ENCODE measurements at regions not wholly inside any gene's neighbourhood (a gene's known extent, or its start where the extent isn't known, plus 50 kb on each side); places are given as distances from the start of the nearest gene placed in this dataset.

DNA sequence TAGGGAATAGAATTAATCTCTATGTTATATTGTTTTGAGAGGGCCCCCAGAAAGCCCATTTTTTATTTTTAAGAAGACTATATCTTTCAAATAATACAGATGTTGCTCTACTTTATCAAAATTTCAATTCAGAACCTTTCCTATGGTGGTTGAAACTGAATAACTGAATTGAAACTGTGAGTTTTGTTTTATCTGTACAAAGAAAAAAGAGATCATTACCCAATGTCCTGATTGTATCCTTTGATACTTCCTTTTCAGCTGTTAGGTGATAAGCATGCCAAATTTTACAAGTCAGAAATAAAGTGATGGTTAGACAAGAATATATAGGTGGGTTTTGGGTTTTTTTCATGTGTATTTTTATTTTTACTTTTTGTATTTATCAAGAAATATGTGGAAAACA, 1293.1 kb upstream of the USP15 start:
- H3K4me3 ChIP-seq (ENCODE audit: low read depth, low read length): no peak overlapping the region
- TF ChIP-seq, protein P1, sequence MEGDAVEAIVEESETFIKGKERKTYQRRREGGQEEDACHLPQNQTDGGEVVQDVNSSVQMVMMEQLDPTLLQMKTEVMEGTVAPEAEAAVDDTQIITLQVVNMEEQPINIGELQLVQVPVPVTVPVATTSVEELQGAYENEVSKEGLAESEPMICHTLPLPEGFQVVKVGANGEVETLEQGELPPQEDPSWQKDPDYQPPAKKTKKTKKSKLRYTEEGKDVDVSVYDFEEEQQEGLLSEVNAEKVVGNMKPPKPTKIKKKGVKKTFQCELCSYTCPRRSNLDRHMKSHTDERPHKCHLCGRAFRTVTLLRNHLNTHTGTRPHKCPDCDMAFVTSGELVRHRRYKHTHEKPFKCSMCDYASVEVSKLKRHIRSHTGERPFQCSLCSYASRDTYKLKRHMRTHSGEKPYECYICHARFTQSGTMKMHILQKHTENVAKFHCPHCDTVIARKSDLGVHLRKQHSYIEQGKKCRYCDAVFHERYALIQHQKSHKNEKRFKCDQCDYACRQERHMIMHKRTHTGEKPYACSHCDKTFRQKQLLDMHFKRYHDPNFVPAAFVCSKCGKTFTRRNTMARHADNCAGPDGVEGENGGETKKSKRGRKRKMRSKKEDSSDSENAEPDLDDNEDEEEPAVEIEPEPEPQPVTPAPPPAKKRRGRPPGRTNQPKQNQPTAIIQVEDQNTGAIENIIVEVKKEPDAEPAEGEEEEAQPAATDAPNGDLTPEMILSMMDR (conservative IDR thresholded peaks at IDR 0.05; ENCODE audit: low read depth, low read length): no peak
- no peak for DNase-seq (ENCODE audit: low read depth)

DNA sequence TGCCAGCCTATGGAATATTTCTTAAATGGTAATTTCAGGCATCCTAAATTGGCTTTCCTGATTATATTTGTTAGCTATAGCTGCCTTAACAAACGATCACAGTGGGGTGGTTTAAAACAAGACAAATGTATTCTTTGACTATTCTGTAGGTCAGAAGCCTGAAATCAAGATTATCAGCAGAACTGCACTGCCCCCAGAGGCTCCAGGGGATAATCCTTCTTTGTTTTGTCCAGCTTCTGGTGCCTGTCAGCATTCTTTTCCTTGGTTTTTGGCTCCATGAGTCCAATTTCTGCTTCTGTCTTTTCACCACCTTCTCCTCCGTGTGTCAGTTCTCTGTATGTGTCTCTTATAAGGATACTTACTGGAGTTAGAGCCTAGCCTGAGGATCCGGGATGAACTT, 1282.2 kb upstream of the USP15 start:
- TF ChIP-seq, protein P1 (conservative IDR thresholded peaks at IDR 0.05; ENCODE audit: low read depth, low read length): no peak
- H3K4me3 ChIP-seq (ENCODE audit: low read depth, low read length): no peak overlapping the region
- DNase-seq (ENCODE audit: low read depth): no peak

- TF ChIP-seq, protein P1 (conservative IDR thresholded peaks at IDR 0.05; ENCODE audit: low read depth, low read length): no peak
- H3K4me3 ChIP-seq (ENCODE audit: low read depth, low read length): no peak overlapping the region
- no peak for DNase-seq (ENCODE audit: low read depth)
Observed at GRCh38 chr12:60980558-60980957, 1279.6 kb upstream of the USP15 start.

- TF ChIP-seq, protein P1 (conservative IDR thresholded peaks at IDR 0.05; ENCODE audit: low read depth, low read length): no peak
- DNase-seq (ENCODE audit: low read depth): no peak
- no peak overlapping the region for H3K4me3 ChIP-seq (ENCODE audit: low read depth, low read length)
Observed at GRCh38 chr12:60981473-60981872, 1278.7 kb upstream of the USP15 start.

DNA sequence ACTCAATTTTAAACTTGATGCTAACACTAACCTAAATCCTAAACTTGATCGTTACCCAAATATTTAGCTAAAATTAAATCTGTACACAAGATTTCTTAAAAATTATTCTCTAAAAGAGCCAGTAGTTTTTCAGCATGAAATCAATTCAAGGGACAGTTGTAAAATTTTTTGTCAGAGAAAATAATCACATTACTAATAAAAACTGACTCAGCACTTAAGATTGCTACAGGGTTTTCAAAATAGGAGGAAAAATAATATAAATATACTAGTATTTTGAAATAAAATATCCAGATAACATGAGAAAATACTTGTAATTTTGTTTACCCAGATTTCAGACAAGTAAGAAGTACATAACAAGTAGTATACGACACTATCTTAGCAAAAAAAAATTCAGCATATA, 1268.1 kb upstream of the USP15 start:
- H3K4me3 ChIP-seq (ENCODE audit: low read depth, low read length): no peak overlapping the region
- TF ChIP-seq, protein P1 (conservative IDR thresholded peaks at IDR 0.05; ENCODE audit: low read depth, low read length): no peak
- no peak for DNase-seq (ENCODE audit: low read depth)

DNA sequence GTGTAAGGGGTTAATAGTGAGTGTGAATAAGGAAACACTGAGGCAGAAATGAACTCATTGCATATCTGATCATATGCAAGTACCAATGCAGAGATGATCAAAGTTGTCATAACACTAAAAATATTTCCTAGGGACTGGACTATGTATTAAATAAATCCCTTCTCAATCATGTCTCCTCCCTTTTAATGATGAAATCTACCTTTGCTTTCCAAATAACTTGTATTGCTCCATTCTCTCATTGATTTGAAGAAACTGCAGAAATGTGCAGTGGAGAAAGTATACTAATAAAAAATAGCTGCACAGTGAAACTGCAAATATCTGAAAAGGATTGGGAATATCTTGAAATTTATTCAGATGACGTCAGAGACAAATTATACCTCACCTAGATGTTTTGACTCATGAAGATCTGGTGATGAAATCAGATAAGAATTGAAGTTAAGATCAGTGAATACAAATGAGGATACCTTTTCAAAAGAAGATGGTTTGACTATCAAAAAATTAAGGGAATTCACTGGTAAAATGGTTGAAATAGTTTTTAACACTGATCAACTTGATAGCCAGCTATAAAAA, 1264.9 kb upstream of the USP15 start:
- no peak for DNase-seq (ENCODE audit: low read depth)
- H3K4me3 ChIP-seq (ENCODE audit: low read depth, low read length): no peak overlapping the region
- TF ChIP-seq, protein P1 (conservative IDR thresholded peaks at IDR 0.05; ENCODE audit: low read depth, low read length): no peak

DNA sequence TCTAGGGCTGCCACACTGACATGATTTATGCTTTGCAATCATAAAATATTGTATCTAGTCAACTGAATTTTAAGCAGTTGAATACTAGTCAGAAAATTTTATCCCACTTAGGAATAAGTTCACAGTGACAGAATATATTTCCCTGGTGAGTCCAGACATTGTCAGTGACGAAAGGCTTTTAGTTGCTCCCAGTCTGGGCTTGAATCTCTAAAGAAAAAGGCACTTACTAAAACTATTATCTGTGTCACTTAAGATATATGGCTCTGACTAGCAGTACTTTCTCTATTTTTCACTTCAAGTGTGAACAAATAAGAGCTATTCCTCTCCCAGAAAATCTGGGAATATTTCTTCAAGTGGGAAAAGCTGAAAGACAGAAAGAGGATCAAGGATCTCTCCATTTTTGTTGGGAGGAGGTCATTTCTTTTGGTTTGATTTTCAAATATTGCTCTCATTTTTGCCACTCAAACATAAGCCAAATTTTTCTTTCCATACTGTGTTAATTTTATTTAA, 1262.3 kb upstream of the USP15 start:
- DNase-seq (ENCODE audit: low read depth): no peak
- no peak overlapping the region for H3K4me3 ChIP-seq (ENCODE audit: low read depth, low read length)
- TF ChIP-seq, protein P1 (conservative IDR thresholded peaks at IDR 0.05; ENCODE audit: low read depth, low read length): no peak

Measured in epithelial cell of proximal tubule (primary cell).